Hematopoietic multipotent progenitor cell treated with erythropoietin and hydrocortisone succinate and interleukin-3 and kit ligand, for 8 days (in vitro differentiated cells): ENCODE measurements at regions not wholly inside any gene's neighbourhood (a gene's known extent, or its start where the extent isn't known, plus 50 kb on each side); places are given as distances from the start of the nearest gene placed in this dataset.

Experiments
- DNase-seq: peaks from one replicate; pipeline ENCODE4 v3.0.0-alpha.2; 2015

DNA sequence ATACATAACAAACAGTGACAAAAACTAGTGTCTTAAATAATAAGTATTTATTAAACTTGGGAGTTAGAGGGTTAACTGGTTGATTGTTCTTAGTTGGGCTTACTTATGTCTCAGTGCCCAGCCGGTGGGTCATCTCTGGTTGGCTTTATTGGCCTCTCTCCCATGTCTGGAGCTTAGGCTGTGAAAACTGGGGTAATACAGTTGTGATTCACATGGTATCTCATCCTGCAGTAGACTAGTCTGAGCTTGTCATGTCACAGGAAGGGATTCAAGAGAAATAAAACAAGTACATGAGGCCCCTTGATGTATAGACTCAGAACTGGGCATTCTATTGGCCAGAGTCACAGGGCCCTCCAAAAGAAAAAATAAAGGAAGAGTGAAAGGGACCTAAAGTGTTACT lies 466.4 kb upstream of the SMC2 start:
- DNase-seq = no peak

GRCh38 chr9:103649086-103649485 lies 445.0 kb upstream of the SMC2 start:
- no peak for DNase-seq

DNA sequence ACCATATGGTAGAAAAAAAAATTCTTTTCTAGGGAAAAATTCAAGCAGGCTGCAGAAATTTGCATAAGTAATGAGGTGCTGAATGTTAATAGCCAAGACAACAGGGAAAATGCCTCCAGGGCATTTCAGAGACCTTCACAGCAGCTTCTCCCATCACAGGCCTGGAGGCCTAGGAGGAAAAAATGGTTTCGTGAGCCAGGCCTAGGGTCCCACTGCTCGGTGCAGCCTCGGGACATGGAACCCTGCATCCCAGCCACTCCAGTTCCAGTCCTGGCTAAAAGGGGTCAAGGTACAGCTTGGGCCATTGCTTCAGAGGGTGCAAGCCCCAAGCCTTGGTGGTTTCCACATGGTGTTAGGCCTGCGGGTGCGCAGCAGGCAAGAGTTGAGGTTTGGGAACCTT lies 436.0 kb upstream of the SMC2 start:
- no peak for DNase-seq

GRCh38 chr9:103660830-103661229 lies 433.3 kb upstream of the SMC2 start:
- no peak for DNase-seq

DNA sequence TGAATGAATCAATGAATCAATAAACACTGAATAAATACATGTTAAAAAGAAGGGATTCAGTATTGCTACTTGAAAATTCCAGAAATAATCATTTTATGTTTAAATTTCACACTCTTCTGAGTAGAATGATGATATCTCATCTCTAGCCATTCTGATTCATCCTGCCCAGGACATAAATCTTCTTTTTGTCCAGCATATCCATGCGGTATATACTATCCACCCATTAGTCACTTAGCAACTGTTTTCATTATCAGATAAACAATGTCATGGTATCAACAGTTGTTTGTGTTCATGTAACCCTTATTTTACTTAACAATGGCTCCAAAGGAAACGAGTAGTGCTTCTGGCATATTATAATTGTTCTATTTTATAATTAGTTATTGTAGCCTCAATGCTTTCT lies 432.4 kb upstream of the SMC2 start:
- DNase-seq = no peak

DNA sequence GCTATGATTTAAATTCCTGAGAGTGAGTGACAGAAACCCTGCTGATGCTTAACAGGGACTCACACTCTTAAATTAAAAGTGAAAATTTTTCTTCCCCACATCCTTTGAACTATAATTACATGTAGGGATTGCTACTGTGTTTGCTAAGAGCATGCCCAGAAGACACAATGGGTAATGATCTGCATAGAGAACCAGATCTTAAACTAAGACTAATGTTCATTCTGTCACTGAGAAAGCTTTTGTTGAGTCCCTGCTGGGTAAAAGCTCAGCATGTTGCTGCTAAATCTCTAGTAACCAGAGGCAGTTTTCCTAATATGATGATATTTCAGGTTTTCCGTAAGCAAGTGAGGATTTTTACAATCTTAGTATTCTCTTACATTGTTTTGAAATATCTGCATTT lies 424.8 kb upstream of the SMC2 start:
- no peak for DNase-seq

GRCh38 chr9:103674271-103674670 lies 419.8 kb upstream of the SMC2 start:
- DNase-seq = no peak

DNA sequence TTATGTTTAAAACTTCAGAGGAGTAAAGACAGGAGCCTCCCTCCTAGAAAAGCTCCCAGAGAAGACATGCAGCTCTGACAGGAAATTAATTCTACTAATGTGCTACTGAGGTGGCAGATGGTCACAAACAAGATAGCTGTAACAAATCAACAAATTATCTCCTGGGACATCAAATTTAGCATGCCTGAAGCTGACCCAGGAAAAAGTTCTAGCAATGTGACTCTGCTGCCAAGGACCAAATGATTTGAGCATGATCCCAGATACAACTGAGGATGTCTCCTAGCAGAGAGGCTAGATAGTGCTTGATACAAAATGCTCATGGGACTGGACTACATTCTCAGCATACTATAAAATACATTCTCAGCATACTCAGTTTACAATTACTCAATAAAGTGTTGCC lies 413.5 kb upstream of the SMC2 start:
- DNase-seq = no peak

DNA sequence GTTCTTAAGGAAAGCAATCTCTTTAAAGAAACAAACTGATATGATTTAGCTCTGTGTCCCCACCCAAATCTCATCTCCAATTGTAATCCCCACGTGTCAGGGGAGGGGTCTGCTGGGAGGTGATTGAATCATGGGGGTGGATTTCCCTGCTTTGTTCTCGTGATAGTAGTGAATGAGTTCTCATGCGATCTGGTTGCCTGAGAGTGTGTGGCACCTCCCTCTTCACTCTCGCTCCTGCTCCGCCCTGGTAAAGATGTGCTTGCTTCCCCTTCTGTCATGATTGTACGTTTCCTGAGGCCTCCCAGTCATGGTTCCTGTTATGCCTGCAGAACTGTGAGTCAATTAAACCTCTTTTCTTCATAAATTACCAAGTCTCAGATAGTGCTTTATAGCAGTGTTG lies 412.7 kb upstream of the SMC2 start:
- no peak for DNase-seq

DNA sequence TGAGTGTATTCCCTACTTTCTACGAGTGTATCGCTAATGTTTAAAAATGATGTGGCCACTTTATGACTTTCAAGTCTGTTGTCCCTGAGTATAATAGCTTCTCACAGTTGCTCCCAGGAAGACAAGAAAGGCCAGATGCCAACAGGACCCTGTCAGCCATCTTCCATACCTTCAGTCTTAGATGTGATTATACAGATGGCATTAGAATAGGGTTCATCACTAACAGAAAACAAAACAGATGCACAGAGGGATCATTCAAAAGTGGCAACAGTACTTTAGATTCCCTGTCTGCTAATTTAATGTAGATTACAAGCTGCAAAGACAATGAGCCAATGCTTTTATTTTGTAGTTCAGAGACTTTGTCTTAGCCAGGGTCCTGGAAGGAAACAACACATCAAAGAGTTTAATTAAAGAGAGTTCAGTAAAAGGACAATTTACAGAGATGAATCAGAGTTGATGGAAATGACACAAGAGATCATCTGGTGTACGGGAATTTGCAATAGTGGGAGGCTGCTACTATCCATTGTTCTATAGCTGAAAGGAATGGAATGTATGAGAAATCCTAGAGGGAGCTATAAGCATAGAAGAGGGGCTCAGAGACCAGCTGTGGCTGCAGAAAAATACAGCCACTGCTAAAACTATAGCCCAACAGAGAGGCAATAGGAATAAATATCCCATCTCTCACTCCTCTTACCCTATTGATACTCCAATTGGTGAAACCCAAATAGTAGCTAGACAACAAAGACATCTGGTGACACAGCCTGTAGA lies 393.7 kb upstream of the SMC2 start:
- DNase-seq = no peak

DNA sequence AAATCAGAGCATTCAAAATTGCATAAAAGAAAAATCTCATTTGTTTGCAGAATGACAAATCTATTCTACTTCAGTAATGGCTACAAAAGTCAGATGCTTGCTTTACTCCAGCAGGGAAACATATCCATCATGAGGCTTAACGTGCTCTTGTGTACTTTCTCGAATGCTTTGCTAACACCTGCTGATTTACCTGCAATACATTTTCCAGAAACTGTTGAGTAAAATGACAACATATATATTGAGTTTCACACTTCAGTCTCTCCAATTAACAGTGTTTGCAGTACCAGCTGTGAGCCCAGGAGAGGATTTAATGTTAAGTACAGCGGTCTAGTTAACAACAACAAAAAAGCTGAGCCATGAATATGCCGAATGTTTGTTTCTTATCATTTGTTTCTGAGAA lies 391.5 kb upstream of the SMC2 start:
- no peak for DNase-seq

- no peak for DNase-seq
Observed at GRCh38 chr9:103707181-103707580, 386.9 kb upstream of the SMC2 start.

DNA sequence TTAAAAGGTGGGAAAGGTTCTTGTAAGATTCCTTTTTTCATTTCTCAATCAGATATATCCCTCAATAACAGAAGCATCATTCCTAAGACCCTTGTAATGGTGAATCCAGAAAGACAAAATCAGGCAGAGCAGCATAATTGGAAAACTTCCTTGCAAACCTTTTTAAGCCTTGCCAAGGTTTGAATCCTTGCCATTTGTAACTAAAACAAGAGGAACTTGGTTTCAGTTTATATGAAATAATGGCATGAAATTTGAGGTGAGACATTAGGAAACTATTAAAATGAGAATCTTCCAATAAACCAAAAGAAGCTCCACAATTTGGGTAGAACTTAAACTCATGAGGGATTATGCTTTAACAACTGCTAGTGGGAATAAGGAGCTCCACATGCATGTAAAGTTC lies 384.7 kb upstream of the SMC2 start:
- no peak for DNase-seq

GRCh38 chr9:103713631-103714030 lies 380.5 kb upstream of the SMC2 start:
- DNase-seq = no peak

GRCh38 chr9:103714992-103715391 lies 379.1 kb upstream of the SMC2 start:
- no peak for DNase-seq

GRCh38 chr9:103721056-103721455 lies 373.1 kb upstream of the SMC2 start:
- no peak for DNase-seq

DNA sequence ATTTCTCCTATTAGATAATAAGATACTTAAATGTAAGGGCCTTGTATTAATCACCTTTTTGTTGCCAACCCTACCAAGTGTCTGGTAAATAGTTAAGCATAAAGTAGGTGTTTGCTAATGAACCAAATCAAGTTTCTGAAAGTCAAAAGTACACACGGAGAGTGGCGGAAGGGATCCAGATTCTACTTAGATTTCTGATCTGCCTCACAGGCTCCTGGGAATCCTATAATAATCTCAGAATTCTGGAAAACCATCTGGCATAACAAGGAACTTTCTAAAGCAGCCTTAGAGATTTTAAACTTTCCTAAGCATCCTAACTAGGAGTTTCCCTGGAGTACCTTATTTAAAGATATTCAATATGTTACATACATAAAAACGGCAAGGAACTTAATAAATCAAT lies 363.2 kb upstream of the SMC2 start:
- no peak for DNase-seq

GRCh38 chr9:103731541-103731940 lies 362.6 kb upstream of the SMC2 start:
- DNase-seq = no peak

DNA sequence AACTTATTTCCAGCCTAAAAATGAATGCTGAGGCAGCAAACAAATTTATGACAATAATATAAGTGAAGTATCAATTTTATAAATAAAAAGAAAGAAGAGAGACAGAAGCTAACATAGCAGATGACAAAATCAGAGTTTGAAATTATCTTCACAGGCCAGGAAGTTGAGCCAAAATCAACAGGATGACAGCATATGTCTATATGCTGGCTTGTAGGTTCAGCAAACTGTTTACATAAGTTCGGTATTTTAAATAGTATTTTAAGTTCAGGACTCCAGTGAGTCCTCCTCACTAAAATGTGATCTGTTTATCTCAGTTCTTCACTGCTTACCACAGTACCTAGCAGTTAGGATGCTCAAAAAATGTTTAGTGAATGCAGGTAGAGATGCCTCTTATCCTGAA lies 359.6 kb upstream of the SMC2 start:
- no peak for DNase-seq

DNA sequence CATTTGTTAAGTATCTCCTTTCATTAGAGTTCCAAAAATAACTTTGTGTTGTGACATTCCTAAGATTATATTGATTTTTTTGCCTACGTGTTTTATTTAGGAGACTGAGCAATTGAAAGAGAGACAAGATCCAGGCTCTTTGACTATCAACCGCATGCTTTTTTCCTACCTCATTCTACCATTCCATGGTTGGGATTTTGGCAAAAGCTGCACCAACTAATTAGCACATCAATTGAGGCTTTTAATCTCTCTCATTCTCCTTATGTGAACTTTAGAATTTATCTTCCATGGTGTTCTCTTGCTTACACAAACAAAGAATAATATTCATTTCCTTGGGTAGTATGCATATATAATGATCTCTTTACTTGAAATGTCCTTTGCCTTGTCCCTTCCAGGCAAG lies 338.7 kb upstream of the SMC2 start:
- no peak for DNase-seq

GRCh38 chr9:103755986-103756385 lies 338.1 kb upstream of the SMC2 start:
- DNase-seq = no peak

GRCh38 chr9:103757062-103757461 lies 337.0 kb upstream of the SMC2 start:
- DNase-seq = no peak

DNA sequence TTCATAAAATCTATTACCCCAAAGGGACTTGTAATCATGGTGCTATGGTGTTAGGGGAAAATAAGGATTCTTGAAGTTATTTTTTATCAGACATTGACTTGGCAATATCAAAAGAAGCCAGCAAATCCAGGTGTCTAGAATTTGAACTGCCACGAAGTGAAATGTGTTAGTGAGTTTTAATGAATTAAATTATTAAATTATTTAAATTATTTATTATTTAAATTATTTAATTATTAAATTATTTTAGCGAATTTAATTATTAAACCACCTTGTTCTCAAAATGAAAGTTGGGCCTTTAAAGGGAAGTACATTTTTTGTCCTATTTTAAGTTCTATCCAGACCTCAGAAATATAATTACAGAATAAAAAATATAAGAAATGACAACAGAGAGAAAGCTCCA lies 332.6 kb upstream of the SMC2 start:
- DNase-seq = no peak

DNA sequence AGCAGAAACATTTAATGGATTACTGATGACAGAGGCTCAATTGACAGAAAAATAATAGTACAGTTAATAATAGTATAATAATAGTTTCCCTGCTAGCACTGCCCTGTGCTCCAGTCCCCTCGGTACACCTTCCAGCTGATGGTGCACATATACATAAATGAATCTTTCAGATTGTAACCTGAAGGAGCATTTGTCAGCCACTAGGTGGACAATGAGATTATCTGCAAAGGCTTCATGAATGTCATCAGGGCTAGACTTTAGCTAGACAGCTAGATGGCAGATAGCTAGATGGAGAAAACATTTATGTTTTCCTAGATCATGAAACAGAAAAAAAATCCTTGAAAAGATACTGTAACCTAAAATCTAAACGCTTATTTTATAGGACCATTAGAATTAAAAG lies 304.4 kb upstream of the SMC2 start:
- peak; percentile 3 for DNase-seq

- DNase-seq = no peak
Observed at GRCh38 chr9:103798620-103799019, 295.5 kb upstream of the SMC2 start.

DNA sequence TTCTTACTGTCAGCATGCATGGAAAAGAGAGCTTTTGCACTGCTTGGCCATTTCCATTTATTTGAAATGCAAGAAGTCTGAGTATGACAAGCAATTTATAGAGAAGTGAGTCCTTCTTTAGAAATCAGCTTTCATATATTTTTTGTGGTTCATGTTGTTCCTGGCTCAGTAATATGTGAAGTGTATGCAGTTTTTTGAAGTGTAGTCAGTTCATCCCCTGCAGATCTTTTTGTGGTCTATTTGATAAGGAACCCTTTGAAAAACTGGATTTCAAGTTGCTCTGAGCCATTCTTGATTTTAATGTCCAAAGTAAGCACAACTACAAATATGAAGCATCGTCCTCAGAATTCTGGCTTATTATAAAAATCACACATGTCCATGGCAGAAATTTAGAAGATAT lies 294.1 kb upstream of the SMC2 start:
- DNase-seq = no peak
